ENCODE measurements at regions not wholly inside any gene's neighbourhood (a gene's known extent, or its start where the extent isn't known, plus 50 kb on each side); places are given as distances from the start of the nearest gene placed in this dataset.

DNA sequence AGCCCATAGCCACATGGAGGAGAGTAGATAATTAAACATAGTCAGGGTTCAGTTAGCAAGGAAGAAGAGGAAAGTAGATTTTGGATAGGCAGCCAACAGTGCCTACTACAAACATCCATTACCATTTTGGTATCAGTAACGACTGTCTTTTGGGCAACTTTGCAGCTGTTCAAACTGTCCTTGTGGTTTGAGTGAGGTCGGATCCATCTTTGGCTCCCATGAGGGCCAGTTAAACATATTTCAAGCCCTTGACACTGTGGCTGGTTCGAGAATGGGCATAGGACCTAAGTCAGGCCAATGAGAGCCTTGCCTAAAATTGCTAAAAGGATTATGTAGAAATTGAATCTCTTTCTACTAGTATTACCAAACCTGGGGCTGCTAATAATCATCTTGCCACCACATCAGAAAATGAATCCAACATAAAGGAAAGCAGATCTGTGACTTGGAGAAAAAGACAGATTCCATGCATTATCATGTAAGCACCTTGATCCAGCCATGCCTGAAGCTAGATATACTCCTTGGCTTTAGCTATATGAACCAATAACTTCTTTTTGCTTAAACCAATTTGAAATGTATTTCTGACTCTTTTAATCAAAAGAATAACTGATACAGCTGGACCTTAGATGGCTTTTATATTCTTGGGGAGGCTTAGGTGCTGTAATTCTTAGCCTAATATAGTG is 75.0 kb upstream of the STAM2 start:
- no peak for TF ChIP-seq POLR2A (IDR thresholded peaks at IDR 0.05)
- TF ChIP-seq, protein P1, sequence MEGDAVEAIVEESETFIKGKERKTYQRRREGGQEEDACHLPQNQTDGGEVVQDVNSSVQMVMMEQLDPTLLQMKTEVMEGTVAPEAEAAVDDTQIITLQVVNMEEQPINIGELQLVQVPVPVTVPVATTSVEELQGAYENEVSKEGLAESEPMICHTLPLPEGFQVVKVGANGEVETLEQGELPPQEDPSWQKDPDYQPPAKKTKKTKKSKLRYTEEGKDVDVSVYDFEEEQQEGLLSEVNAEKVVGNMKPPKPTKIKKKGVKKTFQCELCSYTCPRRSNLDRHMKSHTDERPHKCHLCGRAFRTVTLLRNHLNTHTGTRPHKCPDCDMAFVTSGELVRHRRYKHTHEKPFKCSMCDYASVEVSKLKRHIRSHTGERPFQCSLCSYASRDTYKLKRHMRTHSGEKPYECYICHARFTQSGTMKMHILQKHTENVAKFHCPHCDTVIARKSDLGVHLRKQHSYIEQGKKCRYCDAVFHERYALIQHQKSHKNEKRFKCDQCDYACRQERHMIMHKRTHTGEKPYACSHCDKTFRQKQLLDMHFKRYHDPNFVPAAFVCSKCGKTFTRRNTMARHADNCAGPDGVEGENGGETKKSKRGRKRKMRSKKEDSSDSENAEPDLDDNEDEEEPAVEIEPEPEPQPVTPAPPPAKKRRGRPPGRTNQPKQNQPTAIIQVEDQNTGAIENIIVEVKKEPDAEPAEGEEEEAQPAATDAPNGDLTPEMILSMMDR (IDR thresholded peaks at IDR 0.05): no peak

Data from uterus (tissue), 2 donors.